SU-DHL-6 (cell line): ENCODE measurements at regions not wholly inside any gene's neighbourhood (a gene's known extent, or its start where the extent isn't known, plus 50 kb on each side); places are given as distances from the start of the nearest gene placed in this dataset.

ENCODE experiments used
- H2AFZ ChIP-seq: fragments of 200-600 bp; sonication (generic); 2 replicates; pipeline ENCODE4 v1.6.1; 2014; ENCODE audit warnings: low read depth, mild to moderate bottlenecking, moderate library complexity, mixed read lengths, antibody characterized with exemption, low read length; ENCODE audit not compliant: severe bottlenecking
- H3F3A ChIP-seq: fragments of 200-600 bp; shearing (Covaris generic); 2 replicates; pipeline ENCODE4 v1.6.0; 2016; ENCODE audit warnings: antibody characterized with exemption, mild to moderate bottlenecking; ENCODE audit not compliant: insufficient read depth
- H3K27ac ChIP-seq: fragments of 200-600 bp; sonication (generic); 2 replicates; pipeline ENCODE4 v1.5.1; 2016; ENCODE audit warnings: low read depth, mild to moderate bottlenecking, low read length, moderate library complexity, mixed read lengths
- H3K27me3 ChIP-seq: fragments of 200-600 bp; sonication (generic), shearing (Covaris generic); 2 replicates; pipeline ENCODE4 v1.6.0; 2014; ENCODE audit warnings: mild to moderate bottlenecking, low read length
- H3K36me3 ChIP-seq: fragments of 200-600 bp; sonication (generic); 2 replicates; pipeline ENCODE4 v1.6.1; 2014; ENCODE audit warnings: mild to moderate bottlenecking, low read length, mixed read lengths
- H3K4me2 ChIP-seq: fragments of 300-600, 200-600 bp; shearing (Covaris generic), sonication (generic); 2 replicates; pipeline ENCODE4 v1.6.0; 2014; ENCODE audit warnings: low read length, low read depth, mild to moderate bottlenecking; ENCODE audit not compliant: poor library complexity, severe bottlenecking
- H3K4me3 ChIP-seq: fragments of 200-600 bp; sonication (generic); 2 replicates; pipeline ENCODE4 v1.5.1; 2014; ENCODE audit warnings: antibody characterized with exemption, low read length, mild to moderate bottlenecking, mixed read lengths; ENCODE audit not compliant: insufficient read depth, poor library complexity, severe bottlenecking
- H3K79me2 ChIP-seq: fragments of 200-600 bp; sonication (generic); 2 replicates; pipeline ENCODE4 v1.6.1; 2014; ENCODE audit warnings: mild to moderate bottlenecking, low read length, moderate library complexity; ENCODE audit not compliant: insufficient read depth
- H3K9ac ChIP-seq: fragments of 200-600 bp; sonication (generic); 2 replicates; pipeline ENCODE4 v1.7.0; 2014; ENCODE audit warnings: mild to moderate bottlenecking, low read length
- H3K9me2 ChIP-seq: fragments of 200-600 bp; sonication (generic); replicated peaks from 2 replicates; pipeline ENCODE4 v1.6.1; 2014; ENCODE audit warnings: low read length; ENCODE audit not compliant: insufficient read depth
- H3K9me3 ChIP-seq: fragments of 200-600 bp; sonication (generic); 2 replicates; pipeline ENCODE4 v1.6.1; 2014; ENCODE audit warnings: low read length, mixed read lengths; ENCODE audit not compliant: insufficient read depth
- H4K20me1 ChIP-seq: fragments of 200-600 bp; sonication (generic); 2 replicates; pipeline ENCODE4 v1.6.1; 2014; ENCODE audit warnings: low read depth, mild to moderate bottlenecking, antibody characterized with exemption, low read length, moderate library complexity, mixed read lengths
- CTCF ChIP-seq: fragments of 200-600 bp; sonication (generic); IDR thresholded peaks from one replicate; pipeline ENCODE4 v1.5.1; 2017; ENCODE audit warnings: antibody characterized with exemption, mild to moderate bottlenecking, low read length, moderate library complexity; ENCODE audit not compliant: insufficient read depth, poor library complexity, severe bottlenecking
- EZH2phosphoT487 ChIP-seq: fragments of 200-600 bp; sonication (generic), shearing (Covaris generic); conservative IDR thresholded peaks from 2 replicates; pipeline ENCODE4 v1.6.1; 2018; ENCODE audit warnings: mild to moderate bottlenecking, antibody characterized with exemption, low read length, moderate library complexity, mixed read lengths

- Histone ChIP-seq H3K27ac (no peak overlapping the region), H3K9me2 (no peaks in the 10 kb centered on the region), H4K20me1 (no peaks in the 10 kb centered on the region), H3F3A (no peaks in the 10 kb centered on the region), H2AFZ (no peak overlapping the region), H3K9me3 (0 out of 2 replicates have a peak, but pooled peaks cover 3% of the 10 kb centered on the region), H3K4me2 (no peak overlapping the region), H3K27me3 (no peaks in the 10 kb centered on the region), H3K79me2 (no peaks in the 10 kb centered on the region), H3K4me3 (no peak overlapping the region), H3K9ac (no peak overlapping the region), H3K36me3 (no peaks in the 10 kb centered on the region)
- no peak for TF ChIP-seq CTCF
- no peak for TF ChIP-seq EZH2phosphoT487
Observed at GRCh38 chr15:95693917-95694316, 636.6 kb upstream of the NR2F2 start.

DNA sequence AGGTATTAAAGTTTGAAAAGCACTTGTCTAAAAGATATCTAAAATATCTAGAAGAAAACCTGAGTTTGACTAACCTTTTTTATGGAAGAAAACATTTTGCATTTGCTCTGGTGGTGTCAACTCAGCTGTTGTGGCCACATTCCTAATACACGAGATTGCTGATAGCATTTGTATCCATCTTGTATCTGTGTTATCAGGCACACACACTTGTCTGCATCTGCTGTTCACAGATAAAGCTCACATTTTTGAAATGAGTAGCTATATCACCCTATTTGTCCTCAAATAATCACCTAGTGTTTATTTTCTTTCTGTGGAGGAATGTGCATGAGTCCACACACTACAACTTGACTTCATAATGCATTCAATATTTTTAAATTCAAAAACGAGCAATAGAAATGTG, 632.3 kb upstream of the NR2F2 start:
- H2AFZ ChIP-seq, result no peak overlapping the region
- 0 out of 2 replicates have a peak, but pooled peaks cover 7% of the 10 kb centered on the region for H3K9me3 ChIP-seq
- no peak overlapping the region for H3K4me2 ChIP-seq

DNA sequence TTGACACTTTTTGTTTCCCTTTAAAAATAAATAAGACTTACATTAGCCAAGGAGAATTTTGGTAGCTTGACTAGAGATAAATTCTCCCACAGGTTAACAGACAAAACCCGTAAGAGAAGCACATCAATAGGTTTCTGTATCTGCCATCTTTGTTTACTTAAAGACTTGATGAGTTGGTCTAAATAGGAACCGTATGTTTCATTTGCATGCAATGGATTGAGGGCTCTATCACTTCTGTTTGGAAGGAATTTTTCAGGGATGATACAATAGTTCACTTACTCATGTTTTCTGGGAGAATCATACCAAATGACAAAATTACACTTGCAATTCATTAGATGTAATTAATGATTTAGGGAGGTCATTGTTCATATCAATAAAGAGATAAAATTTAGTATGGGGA, 631.5 kb upstream of the NR2F2 start:
- H3K9me3 ChIP-seq, result 0 out of 2 replicates have a peak, but pooled peaks cover 7% of the 10 kb centered on the region
- no peak overlapping the region for H3K4me3 ChIP-seq
- no peak overlapping the region for H2AFZ ChIP-seq
- H3K79me2 ChIP-seq, result no peaks in the 10 kb centered on the region
- no peak overlapping the region for H3K4me2 ChIP-seq
- TF ChIP-seq CTCF, result no peak
- no peak for TF ChIP-seq EZH2phosphoT487
- H3K27ac ChIP-seq, result no peak overlapping the region
- no peaks in the 10 kb centered on the region for H3F3A ChIP-seq
- no peak overlapping the region for H3K9ac ChIP-seq
- H3K9me2 ChIP-seq, result no peaks in the 10 kb centered on the region
- no peaks in the 10 kb centered on the region for H4K20me1 ChIP-seq
- no peaks in the 10 kb centered on the region for H3K27me3 ChIP-seq
- no peaks in the 10 kb centered on the region for H3K36me3 ChIP-seq

More for the DNA sequence above, 632.3 kb upstream of the NR2F2 start:
- TF ChIP-seq EZH2phosphoT487, result no peak
- no peak for TF ChIP-seq CTCF
- Histone ChIP-seq H3F3A (no peaks in the 10 kb centered on the region), H3K27me3 (no peaks in the 10 kb centered on the region), H4K20me1 (no peaks in the 10 kb centered on the region), H3K9ac (no peak overlapping the region), H3K4me3 (no peak overlapping the region), H3K36me3 (no peaks in the 10 kb centered on the region), H3K27ac (no peak overlapping the region), H3K9me2 (no peaks in the 10 kb centered on the region), H3K79me2 (no peaks in the 10 kb centered on the region)
